HEK293T (cell line): ENCODE measurements at regions not wholly inside any gene's neighbourhood (a gene's known extent, or its start where the extent isn't known, plus 50 kb on each side); places are given as distances from the start of the nearest gene placed in this dataset.

ENCODE experiments used
- ARNT ChIP-seq: fragments of 450-650 bp; IDR thresholded peaks from 2 replicates; pipeline ENCODE4 v1.6.1; 2017; ENCODE audit warnings: mild to moderate bottlenecking
- BHLHE40 ChIP-seq: fragments of 450-650 bp; IDR thresholded peaks from 2 replicates; pipeline ENCODE4 v1.6.1; 2016; ENCODE audit warnings: mild to moderate bottlenecking, moderate library complexity, borderline replicate concordance
- CTBP1 ChIP-seq: fragments of 450-650 bp; IDR thresholded peaks from 2 replicates; pipeline ENCODE4 v1.6.1; 2016; ENCODE audit warnings: borderline replicate concordance
- ELF4 ChIP-seq: fragments of 450-650 bp; IDR thresholded peaks from 2 replicates; pipeline ENCODE4 v1.6.1; 2017; ENCODE audit warnings: antibody characterized with exemption
- FOXA1 ChIP-seq: fragments of 450-650 bp; IDR thresholded peaks from 2 replicates; pipeline ENCODE4 v1.6.1; 2016; ENCODE audit warnings: mild to moderate bottlenecking
- HDGF ChIP-seq: fragments of 450-650 bp; IDR thresholded peaks from 2 replicates; pipeline ENCODE4 v1.6.1; 2017; ENCODE audit warnings: antibody characterized with exemption, borderline replicate concordance
- L3MBTL2 ChIP-seq: fragments of 450-650 bp; conservative IDR thresholded peaks from 2 replicates; pipeline ENCODE4 v1.6.1; 2016; ENCODE audit warnings: mild to moderate bottlenecking
- LEF1 ChIP-seq: fragments of 450-650 bp; IDR thresholded peaks from 2 replicates; pipeline ENCODE4 v1.6.1; 2017; ENCODE audit warnings: mild to moderate bottlenecking, borderline replicate concordance
- NFRKB ChIP-seq: fragments of 450-650 bp; IDR thresholded peaks from 2 replicates; pipeline ENCODE4 v1.6.1; 2016; ENCODE audit warnings: mild to moderate bottlenecking, moderate library complexity
- PKNOX1 ChIP-seq: fragments of 450-650 bp; IDR thresholded peaks from 2 replicates; pipeline ENCODE4 v1.6.1; 2016
- SP1 ChIP-seq: fragments of 450-650 bp; IDR thresholded peaks from 2 replicates; pipeline ENCODE4 v1.6.1; 2017
- SUZ12 ChIP-seq: fragments of 450-650 bp; IDR thresholded peaks from 2 replicates; pipeline ENCODE4 v1.6.1; 2016; ENCODE audit warnings: mild to moderate bottlenecking
- TARDBP ChIP-seq: fragments of 450-650 bp; IDR thresholded peaks from 2 replicates; pipeline ENCODE4 v1.6.1; 2016
- ZNF384 ChIP-seq: fragments of 450-650 bp; IDR thresholded peaks from 2 replicates; pipeline ENCODE4 v1.6.1; 2016

- TF ChIP-seq FOXA1, result no peak
- TF ChIP-seq HDGF, result no peak
- TF ChIP-seq SP1, result no peak
- no peak for TF ChIP-seq ZNF384
- TF ChIP-seq ELF4, result no peak
- TF ChIP-seq TARDBP, result no peak
- TF ChIP-seq NFRKB, result no peak
- no peak for TF ChIP-seq L3MBTL2
- no peak for TF ChIP-seq PKNOX1
- TF ChIP-seq CTBP1, result no peak
- TF ChIP-seq SUZ12, result no peak
- no peak for TF ChIP-seq ARNT
- TF ChIP-seq BHLHE40, result no peak
- no peak for TF ChIP-seq LEF1
These were observed 1343.1 kb downstream of the ROBO1 start for GRCh38 chr3:78424656-78425055.
